ENCODE measurements at regions not wholly inside any gene's neighbourhood (a gene's known extent, or its start where the extent isn't known, plus 50 kb on each side); places are given as distances from the start of the nearest gene placed in this dataset.

DNA sequence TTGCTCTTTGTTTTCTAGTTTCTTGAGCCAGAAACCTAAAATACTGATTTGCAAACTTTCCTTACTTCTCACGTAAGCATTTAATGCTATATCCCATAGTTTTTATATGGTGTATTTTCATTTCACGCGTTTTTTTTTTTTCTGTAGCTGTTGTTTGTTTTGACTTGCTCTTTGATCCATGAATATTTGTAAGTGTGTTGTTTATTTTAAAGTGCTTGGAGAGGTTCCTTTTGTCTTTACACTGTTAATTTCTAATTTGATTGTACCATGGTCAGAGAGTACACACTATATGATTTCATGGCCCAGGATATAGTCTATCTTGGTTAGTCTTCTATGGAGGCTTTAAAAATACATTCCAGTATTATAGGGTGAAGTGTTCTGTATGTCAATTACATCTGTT lies 84.8 kb upstream of the RNF217 start:
- DNase-seq = no peak

GRCh38 chr6:124879110-124879991 lies 82.9 kb upstream of the RNF217 start:
- peak; percentile 66 for DNase-seq

DNA sequence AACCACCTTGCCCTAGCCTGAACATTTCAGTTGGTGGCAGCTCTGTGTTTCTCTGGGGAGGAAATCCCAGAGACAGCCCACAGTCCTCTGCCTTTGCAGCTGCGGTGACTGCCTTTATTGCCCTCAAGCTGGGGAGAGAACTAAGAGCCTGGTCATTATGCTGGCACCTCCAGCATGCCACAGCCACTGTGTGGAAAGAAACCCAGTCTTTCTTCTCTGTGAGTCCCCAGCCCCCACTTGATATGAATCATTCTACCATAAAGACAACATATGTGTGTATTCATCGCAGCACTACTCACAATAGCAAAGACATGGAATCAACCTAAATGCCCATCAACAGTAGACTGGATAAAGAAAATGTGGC lies 82.3 kb upstream of the RNF217 start:
- DNase-seq = no peak

DNA sequence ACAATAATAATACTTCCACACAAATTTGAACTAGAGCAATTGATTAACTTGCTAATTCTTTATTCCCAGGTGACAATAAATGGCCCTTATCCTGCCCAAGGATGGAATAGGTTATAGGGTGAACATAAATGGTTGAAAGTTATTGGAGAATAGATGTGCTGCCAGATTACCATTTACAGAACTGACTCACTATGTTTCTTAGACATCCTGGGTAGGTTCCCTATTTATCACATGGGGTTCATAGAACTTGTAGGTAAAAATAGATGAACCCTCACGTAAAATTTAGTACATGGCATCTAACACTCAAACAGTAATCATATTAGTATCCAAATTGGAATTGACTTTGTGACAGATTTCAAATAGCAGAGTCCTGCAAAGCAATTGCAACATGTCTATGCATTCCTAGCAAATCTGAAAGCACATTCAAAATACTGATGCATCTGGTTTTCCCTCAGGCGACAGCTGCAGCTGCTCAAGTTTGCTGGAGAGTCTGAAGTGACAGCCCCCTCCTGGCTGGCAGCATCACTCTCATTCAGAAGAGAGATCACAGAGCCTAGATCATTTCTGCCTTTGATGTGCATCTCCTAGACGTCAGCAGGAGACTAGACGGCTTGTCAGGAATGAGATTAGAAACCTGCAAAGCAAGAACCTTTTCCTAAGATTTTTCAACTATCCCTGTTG lies 80.2 kb upstream of the RNF217 start:
- DNase-seq = peak; percentile 74

- DNase-seq = peak; percentile 26
Observed at GRCh38 chr6:124882579-124883393, 79.5 kb upstream of the RNF217 start.

DNA sequence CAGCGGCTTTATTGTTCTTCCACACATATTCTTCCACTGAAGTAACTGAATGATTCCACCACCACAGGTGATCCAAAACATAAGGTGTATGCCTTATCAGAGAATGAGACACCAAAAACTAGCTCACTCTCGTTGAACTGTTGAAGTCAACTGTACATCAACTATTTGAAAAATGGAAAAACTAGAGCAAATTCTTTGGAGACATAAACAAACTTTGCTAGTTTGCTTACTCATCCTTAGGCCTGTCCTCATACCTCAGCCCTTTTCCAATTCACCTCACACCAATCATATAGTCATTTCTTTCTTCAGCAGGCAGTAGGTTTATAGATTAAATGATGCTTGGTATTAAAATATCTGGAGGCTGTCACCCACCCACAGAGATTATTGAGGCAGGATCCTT lies 77.1 kb upstream of the RNF217 start:
- no peak for DNase-seq

GRCh38 chr6:124887872-124888580 lies 74.2 kb upstream of the RNF217 start:
- no peak for DNase-seq

- no peak for DNase-seq
Observed at GRCh38 chr6:124888581-124889371, 73.5 kb upstream of the RNF217 start.

DNA sequence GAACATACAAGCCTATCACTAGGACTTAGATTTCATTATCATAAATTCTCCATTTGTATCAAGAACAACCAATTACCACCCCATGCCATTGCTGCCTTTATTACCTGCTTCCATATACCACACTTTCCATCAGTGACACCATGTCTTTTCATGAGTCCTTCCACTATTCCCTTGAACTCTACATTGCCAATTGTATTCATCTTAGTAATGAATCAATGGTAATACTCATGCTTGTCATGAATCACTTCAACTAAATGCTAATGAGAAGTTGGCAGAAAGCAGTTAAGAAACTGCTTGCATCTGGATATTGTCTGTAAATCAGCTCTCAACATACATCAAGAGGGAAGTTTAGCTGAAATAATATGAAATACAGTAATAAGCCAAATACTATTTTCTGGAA lies 61.2 kb upstream of the RNF217 start:
- no peak for DNase-seq

DNA sequence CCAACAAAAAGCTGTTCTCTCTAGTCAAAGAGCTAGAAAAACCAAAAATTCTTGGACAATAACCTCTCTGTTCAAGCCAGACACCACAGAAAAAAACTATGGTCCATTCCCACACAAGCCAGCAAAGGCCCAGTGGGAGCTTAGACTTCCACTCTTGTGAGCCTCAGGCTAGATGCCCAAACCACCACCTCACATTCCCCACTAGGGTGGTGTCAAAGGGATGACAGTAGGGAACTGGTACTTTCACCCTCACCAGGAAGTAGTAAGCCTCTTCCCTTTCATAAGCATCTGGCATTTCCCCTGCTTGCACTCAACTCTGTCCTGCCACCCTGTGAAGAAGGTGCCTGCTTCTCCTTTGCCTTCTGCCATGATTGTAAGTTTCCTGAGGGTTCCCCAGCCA lies 58.4 kb upstream of the RNF217 start:
- peak; percentile 50 for DNase-seq

- DNase-seq = no peak
Observed at GRCh38 chr6:124907596-124907995, 54.6 kb upstream of the RNF217 start.

Measured in NCI-H69 (cell line).